GM21717 (cell line): ENCODE measurements at regions not wholly inside any gene's neighbourhood (a gene's known extent, or its start where the extent isn't known, plus 50 kb on each side); places are given as distances from the start of the nearest gene placed in this dataset.

Experiments used
- ATAC-seq: cut with Tn5 transposase; IDR thresholded peaks from one replicate; pipeline ENCODE4 v1.9.1; 2021; ENCODE audit warnings: mild to moderate bottlenecking, moderate library complexity; ENCODE audit not compliant: unreplicated experiment

GRCh38 chr14:50056435-50056834 is 59.9 kb downstream of the VCPKMT start:
- ATAC-seq, result no peak

- ATAC-seq, result no peak
Observed at GRCh38 chr14:50057331-50057730, 59.0 kb downstream of the VCPKMT start.

GRCh38 chr14:50058113-50058512 is 58.3 kb downstream of the VCPKMT start:
- no peak for ATAC-seq
